ENCODE measurements at regions not wholly inside any gene's neighbourhood (a gene's known extent, or its start where the extent isn't known, plus 50 kb on each side); places are given as distances from the start of the nearest gene placed in this dataset.
A peak's percentile ranks its signal among the peaks of the same experiment; 100 is the strongest.
"Not testable (repeated sequence)": the region's sequence is repeated elsewhere in the genome, so short reads cannot be mapped to it uniquely, and the experiment has no call there.

- intact Hi-C loops (cut with DNase I), result loop anchor here (2.0 to 5.0 kb wide), 2 partner anchors 159 kb away; no protein-coding TSS in a partner anchor
- TF ChIP-seq EP300 (IDR thresholded peaks at IDR 0.05) (no peak), POLR2A (IDR thresholded peaks at IDR 0.05) (no peak), CTCF (IDR thresholded peaks at IDR 0.05) (no peak)
- no peaks in the 10 kb centered on the region for H3K36me3 ChIP-seq
- H3K4me1 ChIP-seq (ENCODE audit: insufficient read depth), result peaks cover 3% of the 10 kb centered on the region
- H3K9me3 ChIP-seq, result no peaks in the 10 kb centered on the region
- peak overlapping the region; percentile 75 for H3K4me3 ChIP-seq
- peak overlapping the region in 1 of 2 donors; percentile 75 for H3K27ac ChIP-seq
- DNase-seq, result no peak
- H3K27me3 ChIP-seq, result no peaks in the 10 kb centered on the region
- WGBS, 3 donors, result 58 to 64% (median 63%) methylated on average over 16 of the region's 16 CpGs
These were observed 52.9 kb upstream of the SEC14L1 start for GRCh38 chr17:77087650-77088454.

GRCh38 chr17:77088455-77089123 is 52.2 kb upstream of the SEC14L1 start:
- TF ChIP-seq CTCF (IDR thresholded peaks at IDR 0.05) (peak; percentile 87 to 95 (median 95)), EP300 (IDR thresholded peaks at IDR 0.05) (peak; percentile 7), POLR2A (IDR thresholded peaks at IDR 0.05) (peak; percentile 65)
- Histone ChIP-seq H3K27ac (peak overlapping the region; percentile 66 to 75), H3K4me1 (ENCODE audit: insufficient read depth) (peaks cover 3% of the 10 kb centered on the region), H3K27me3 (no peaks in the 10 kb centered on the region), H3K4me3 (peak overlapping the region; percentile 75), H3K9me3 (no peaks in the 10 kb centered on the region), H3K36me3 (no peaks in the 10 kb centered on the region)
- intact Hi-C loops (cut with DNase I), result loop anchor here in 2 of 4 donors (5.0 kb wide), 1 partner anchor 159 kb away; no protein-coding TSS in a partner anchor
- DNase-seq, result peak; percentile 92 to 95 (median 94)
- 0 to 1% (median 0%) methylated on average over 39 to 40 of the region's 40 CpGs for WGBS, 3 donors

GRCh38 chr17:77089124-77089490 is 51.7 kb upstream of the SEC14L1 start:
- DNase-seq, result no peak
- TF ChIP-seq POLR2A (IDR thresholded peaks at IDR 0.05), result no peak
- TF ChIP-seq EP300 (IDR thresholded peaks at IDR 0.05), result no peak
- TF ChIP-seq CTCF (IDR thresholded peaks at IDR 0.05), result no peak
- Histone ChIP-seq H3K36me3 (no peaks in the 10 kb centered on the region), H3K27me3 (no peaks in the 10 kb centered on the region), H3K27ac (peak overlapping the region; percentile 66 to 75), H3K4me3 (peak overlapping the region; percentile 75), H3K4me1 (ENCODE audit: insufficient read depth) (peaks cover 3% of the 10 kb centered on the region), H3K9me3 (no peaks in the 10 kb centered on the region)
- WGBS, 3 donors, result 1 to 2% (median 1%) methylated on average over 6 of the region's 6 CpGs
- intact Hi-C loops (cut with DNase I), result loop anchor here in 2 of 4 donors (5.0 kb wide), 1 partner anchor 158 kb away; no protein-coding TSS in a partner anchor

GRCh38 chr17:77089949-77090348 is 50.8 kb upstream of the SEC14L1 start:
- H3K4me1 ChIP-seq (ENCODE audit: insufficient read depth); DNase-seq; H3K9me3 ChIP-seq; H3K27me3 ChIP-seq; H3K4me3 ChIP-seq; H3K36me3 ChIP-seq; H3K27ac ChIP-seq: not testable (repeated sequence)
- WGBS, 3 donors, result 78 to 88% (median 85%) methylated on average over 10 of the region's 10 CpGs
- intact Hi-C loops (cut with DNase I), result loop anchor here in 3 of 4 donors (5.0 to 10.0 kb wide), 4 partner anchors 52 to 405 kb away; partner anchors contain the start of gene SEC14L1 (in 2 of the 3)

All from ovary (tissue), 7 donors.